HepG2 (cell line): ENCODE measurements at regions not wholly inside any gene's neighbourhood (a gene's known extent, or its start where the extent isn't known, plus 50 kb on each side); places are given as distances from the start of the nearest gene placed in this dataset.

Experiments
- small RNA-seq, 3 experiments: library from RNA; depleted of rRNA; stranded (forward); fragments of <200 nt; gene quantifications; one replicate each; pipeline ENCODE3, GENCODE V24; 2012; ENCODE audit warnings: low read depth in 2 of 3, low replicate concordance in 1 of 3; ENCODE audit not compliant: insufficient read length in 3 of 3, insufficient read depth in 2 of 3

Small RNA genes in the stretch of these regions (small RNA-seq; reads per million reads assigned to genes)
- 0 reads per million in 3 experiments for gene NANOGP3
